ENCODE measurements at regions not wholly inside any gene's neighbourhood (a gene's known extent, or its start where the extent isn't known, plus 50 kb on each side); places are given as distances from the start of the nearest gene placed in this dataset.
"Not testable (repeated sequence)": the region's sequence is repeated elsewhere in the genome, so short reads cannot be mapped to it uniquely, and the experiment has no call there.

GRCh38 chr2:12463189-12463588 lies 253.5 kb upstream of the TRIB2 start:
- FAIRE-seq (no peak), DNase-seq (ENCODE audit: insufficient read length, low spot score) (no peak)
- TF ChIP-seq CTCF (IDR thresholded peaks at IDR 0.05; ENCODE audit: insufficient read depth, missing control alignments) = no peak

- no peak for TF ChIP-seq CTCF (IDR thresholded peaks at IDR 0.05; ENCODE audit: insufficient read depth, missing control alignments)
Observed at GRCh38 chr2:12465631-12466135, 251.1 kb upstream of the TRIB2 start.

GRCh38 chr2:12467303-12467702 lies 249.4 kb upstream of the TRIB2 start:
- FAIRE-seq (no peak), DNase-seq (ENCODE audit: insufficient read length, low spot score) (no peak)
- TF ChIP-seq CTCF (IDR thresholded peaks at IDR 0.05; ENCODE audit: insufficient read depth, missing control alignments) = no peak

More at GRCh38 chr2:12465631-12466135, 251.1 kb upstream of the TRIB2 start:
- FAIRE-seq = no peak
- DNase-seq (ENCODE audit: insufficient read length, low spot score) = no peak

GRCh38 chr2:12469141-12469561 lies 247.6 kb upstream of the TRIB2 start:
- FAIRE-seq = no peak
- no peak for DNase-seq (ENCODE audit: insufficient read length, low spot score)
- no peak for TF ChIP-seq CTCF (IDR thresholded peaks at IDR 0.05; ENCODE audit: insufficient read depth, missing control alignments)

- not testable (repeated sequence) for FAIRE-seq; DNase-seq (ENCODE audit: insufficient read length, low spot score)
Observed at GRCh38 chr2:12472265-12472664, 244.5 kb upstream of the TRIB2 start.

- no peak for FAIRE-seq
- no peak for TF ChIP-seq CTCF (IDR thresholded peaks at IDR 0.05; ENCODE audit: insufficient read depth, missing control alignments)
Observed at GRCh38 chr2:12478151-12479064, 238.3 kb upstream of the TRIB2 start.

GRCh38 chr2:12479065-12479601 lies 237.6 kb upstream of the TRIB2 start:
- DNase-seq (ENCODE audit: insufficient read length, low spot score) = no peak
- FAIRE-seq = no peak
- no peak for TF ChIP-seq CTCF (IDR thresholded peaks at IDR 0.05; ENCODE audit: insufficient read depth, missing control alignments)

More at GRCh38 chr2:12478151-12479064, 238.3 kb upstream of the TRIB2 start:
- DNase-seq (ENCODE audit: insufficient read length, low spot score) = no peak
